SK-N-SH (cell line): ENCODE measurements at regions not wholly inside any gene's neighbourhood (a gene's known extent, or its start where the extent isn't known, plus 50 kb on each side); places are given as distances from the start of the nearest gene placed in this dataset.

ENCODE experiments used
- CTCF ChIA-PET: fragments of 300-600, 350-600 bp; formaldehyde crosslinking; extraction: SDS; loops from one replicate; lab custom pipeline; 2021; lab: Yijun Ruan, JAX
- POLR2A ChIA-PET: fragments of 350-600 bp; sonication (Branson Sonifier 250); formaldehyde crosslinking; extraction: SDS; loops from one replicate; lab custom pipeline; 2020; ENCODE audit warnings: antibody characterized with exemption, inconsistent platforms; lab: Yijun Ruan, JAX
- DNase-seq: peaks from one replicate; pipeline ENCODE4 v3.0.0; 2012
- H2AFZ ChIP-seq: fragments of 200-600 bp; sonication (generic); 2 replicates; pipeline ENCODE4 v1.8.1; 2016; ENCODE audit warnings: antibody characterized with exemption, mild to moderate bottlenecking, low read depth
- H3F3A ChIP-seq: fragments of 200-600 bp; sonication (generic); replicated peaks from 2 replicates; pipeline ENCODE3; 2016; ENCODE audit warnings: antibody characterized with exemption, mild to moderate bottlenecking; ENCODE audit not compliant: insufficient read depth
- H3K27ac ChIP-seq, 2 experiments: fragments of 200-500 bp in 1 of 2; fragments of 200-600 bp in 1 of 2; sonication (Bioruptor generic) in 1 of 2; sonication (generic), shearing (Covaris generic) in 1 of 2; 2 replicates each; pipeline versions ENCODE4 v1.5.1 to v1.6.1; 2014 to 2016; ENCODE audit warnings: low read depth in 2 of 2, inconsistent platforms in 1 of 2, low read length in 1 of 2, mild to moderate bottlenecking in 1 of 2, mixed read lengths in 1 of 2
- H3K27me3 ChIP-seq: fragments of 200-600 bp; sonication (generic), shearing (Covaris generic); 2 replicates; pipeline ENCODE4 v1.6.1; 2016; ENCODE audit warnings: mixed run types; ENCODE audit not compliant: insufficient read depth
- H3K36me3 ChIP-seq, 2 experiments: fragments of 200-500 bp in 1 of 2; fragments of 200-600 bp in 1 of 2; sonication (Bioruptor generic) in 1 of 2; sonication (generic) in 1 of 2; replicated peaks in 1 of 2; 2 replicates each; pipeline versions ENCODE3 to v1.5.1; 2014 to 2016; ENCODE audit warnings: low read length in 1 of 2, mild to moderate bottlenecking in 1 of 2; ENCODE audit not compliant: insufficient read depth in 2 of 2, control insufficient read depth in 1 of 2
- H3K4me1 ChIP-seq, 2 experiments: fragments of 200-500 bp in 1 of 2; fragments of 200-600 bp in 1 of 2; sonication (Bioruptor generic) in 1 of 2; sonication (generic), shearing (Covaris generic) in 1 of 2; 2 replicates each; pipeline versions ENCODE4 v1.5.1 to v1.6.1; 2014 to 2016; ENCODE audit warnings: low read depth in 1 of 2, low read length in 1 of 2, mixed run types in 1 of 2; ENCODE audit not compliant: insufficient read depth in 2 of 2, control insufficient read depth in 1 of 2
- H3K4me2 ChIP-seq: fragments of 200-600 bp; sonication (generic), shearing (Covaris generic); 2 replicates; pipeline ENCODE4 v1.6.1; 2017; ENCODE audit warnings: mixed run types
- H3K4me3 ChIP-seq, 2 experiments: fragments of 200-500 bp in 1 of 2; fragments of 200-600 bp in 1 of 2; sonication (Bioruptor generic) in 1 of 2; sonication (generic), shearing (Covaris generic) in 1 of 2; 2 replicates each; pipeline versions ENCODE4 v1.5.1 to v1.8.1; 2014 to 2016; ENCODE audit warnings: low read depth in 2 of 2, inconsistent platforms in 1 of 2, low read length in 1 of 2, mild to moderate bottlenecking in 1 of 2, mixed read lengths in 1 of 2, moderate library complexity in 1 of 2
- H3K79me2 ChIP-seq: fragments of 200-600 bp; sonication (generic); 2 replicates; pipeline ENCODE4 v1.8.1; 2017; ENCODE audit warnings: mild to moderate bottlenecking; ENCODE audit not compliant: insufficient read depth
- H3K9ac ChIP-seq: fragments of 200-600 bp; sonication (generic); 2 replicates; pipeline ENCODE4 v1.6.1; 2017; ENCODE audit warnings: mixed run types
- H3K9me2 ChIP-seq: fragments of 200-600 bp; sonication (generic); 2 replicates; pipeline ENCODE4 v1.6.1; 2017; ENCODE audit warnings: mixed run types
- H3K9me3 ChIP-seq: fragments of 200-600 bp; sonication (generic); 2 replicates; pipeline ENCODE4 v1.6.1; 2017; ENCODE audit warnings: mixed run types, mild to moderate bottlenecking, moderate library complexity
- H4K20me1 ChIP-seq: fragments of 200-600 bp; sonication (generic); 2 replicates; pipeline ENCODE4 v1.6.1; 2017; ENCODE audit warnings: mild to moderate bottlenecking, mixed run types; ENCODE audit not compliant: insufficient read depth
- CTCF ChIP-seq: fragments of 200-600 bp; sonication (generic); IDR thresholded peaks from 2 replicates; pipeline ENCODE4 v1.6.1; 2017; ENCODE audit warnings: antibody characterized with exemption, mild to moderate bottlenecking, moderate library complexity
- EP300 ChIP-seq, 2 experiments: IDR thresholded peaks; 2 replicates each; pipeline versions ENCODE4 v1.4.0 to v1.6.1; 2012; ENCODE audit warnings: borderline replicate concordance in 1 of 2, low read depth in 1 of 2, low read length in 1 of 2
- EZH2phosphoT487 ChIP-seq: fragments of 200-600 bp; sonication (generic); IDR thresholded peaks from 2 replicates; pipeline ENCODE4 v1.6.1; 2017; ENCODE audit warnings: low read depth, mixed run types, mild to moderate bottlenecking, antibody characterized with exemption, moderate library complexity, borderline replicate concordance
- FOSL2 ChIP-seq: IDR thresholded peaks from 2 replicates; pipeline ENCODE4 v1.4.0; 2012; ENCODE audit warnings: low read depth, mild to moderate bottlenecking, moderate library complexity, borderline replicate concordance
- FOXJ3 ChIP-seq: sonication (generic); formaldehyde crosslinking; IDR thresholded peaks from 2 replicates; pipeline ENCODE4 v1.5.1; 2020; ENCODE audit warnings: mild to moderate bottlenecking, missing genetic modification reagents
- FOXM1 ChIP-seq: IDR thresholded peaks from 2 replicates; pipeline ENCODE4 v1.4.0; 2012; ENCODE audit warnings: low read depth, mild to moderate bottlenecking
- GABPA ChIP-seq: IDR thresholded peaks from 2 replicates; pipeline ENCODE4 v1.4.0; 2012; ENCODE audit warnings: low read depth, mild to moderate bottlenecking
- GATA2 ChIP-seq: sonication (generic); formaldehyde crosslinking; IDR thresholded peaks from 2 replicates; pipeline ENCODE4 v1.5.0; 2020; ENCODE audit warnings: mild to moderate bottlenecking, missing genetic modification reagents
- JUND ChIP-seq: IDR thresholded peaks from 2 replicates; pipeline ENCODE4 v1.4.0; 2012
- MAX ChIP-seq: IDR thresholded peaks from 2 replicates; pipeline ENCODE4 v1.4.0; 2012; ENCODE audit warnings: low read depth
- MEF2A ChIP-seq: IDR thresholded peaks from 2 replicates; pipeline ENCODE4 v1.4.0; 2012; ENCODE audit warnings: low read depth, borderline replicate concordance
- MXI1 ChIP-seq: IDR thresholded peaks from 2 replicates; pipeline ENCODE4 v1.6.1; 2012; ENCODE audit warnings: mild to moderate bottlenecking, low read depth, low read length, improper control_type of control experiment
- POLR2AphosphoS5 ChIP-seq: IDR thresholded peaks from 2 replicates; pipeline ENCODE4 v1.6.1; 2012; ENCODE audit warnings: low read depth, low read length
- RFX5 ChIP-seq: IDR thresholded peaks from 2 replicates; pipeline ENCODE4 v1.6.1; 2012; ENCODE audit warnings: mild to moderate bottlenecking, improper control_type of control experiment, low read length
- SMC3 ChIP-seq: IDR thresholded peaks from 2 replicates; pipeline ENCODE4 v1.6.1; 2012; ENCODE audit warnings: low read depth, low read length, improper control_type of control experiment
- TCF12 ChIP-seq: IDR thresholded peaks from 2 replicates; pipeline ENCODE4 v1.4.0; 2012
- TEAD4 ChIP-seq: IDR thresholded peaks from 2 replicates; pipeline ENCODE4 v1.4.0; 2012; ENCODE audit warnings: mild to moderate bottlenecking, borderline replicate concordance; ENCODE audit not compliant: insufficient read depth
- WGBS: methylation state at CpG from one replicate; pipeline ENCODE4 v1.1.6; 2017; ENCODE audit warnings: low lambda C conversion rate; 5-methylcytosine and 5-hydroxymethylcytosine counted together

DNA sequence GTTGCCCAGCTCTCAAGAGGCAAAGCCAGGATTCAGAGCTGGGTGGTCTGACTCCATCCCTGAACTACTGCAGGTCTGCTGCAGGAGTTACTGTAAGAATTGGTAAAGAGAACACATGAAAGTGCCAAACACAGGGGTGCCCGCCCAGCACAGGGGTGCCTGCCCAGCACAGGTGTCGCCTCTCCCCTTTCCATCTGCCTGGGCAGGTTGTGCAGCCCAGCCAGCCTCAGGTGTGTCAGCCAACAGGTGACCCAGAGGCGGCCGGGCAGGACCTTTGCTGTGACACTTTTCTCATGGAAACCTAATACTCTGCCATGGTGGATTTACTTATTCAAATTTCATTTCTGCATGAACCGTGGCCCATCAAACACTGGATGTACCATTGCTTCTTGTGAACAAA lies 289.7 kb upstream of the IRX4 start:
- POLR2A ChIA-PET: no interaction called here
- no peaks in the 10 kb centered on the region for H3K4me1 ChIP-seq
- 0% methylated on average over 1 of the region's 5 CpGs for WGBS
- no peaks in the 10 kb centered on the region for H3K36me3 ChIP-seq
- no peaks in the 10 kb centered on the region for H3K9me3 ChIP-seq
- H3K79me2 ChIP-seq: no peaks in the 10 kb centered on the region
- CTCF ChIA-PET: no interaction called here
- H2AFZ ChIP-seq: no peak overlapping the region
- peaks cover 85% of the 10 kb centered on the region for H3K27me3 ChIP-seq
- no peak overlapping the region for H3K9ac ChIP-seq
- no peaks in the 10 kb centered on the region for H4K20me1 ChIP-seq
- no peak overlapping the region for H3K27ac ChIP-seq
- H3F3A ChIP-seq: no peaks in the 10 kb centered on the region
- H3K4me3 ChIP-seq: no peak overlapping the region
- no peaks in the 10 kb centered on the region for H3K9me2 ChIP-seq
- TF ChIP-seq JUND (no peak), POLR2AphosphoS5 (no peak), EZH2phosphoT487 (no peak), FOXJ3 (CRISPR knock-in tag) (no peak)
- DNase-seq: no peak
- H3K4me2 ChIP-seq: no peak overlapping the region

DNA sequence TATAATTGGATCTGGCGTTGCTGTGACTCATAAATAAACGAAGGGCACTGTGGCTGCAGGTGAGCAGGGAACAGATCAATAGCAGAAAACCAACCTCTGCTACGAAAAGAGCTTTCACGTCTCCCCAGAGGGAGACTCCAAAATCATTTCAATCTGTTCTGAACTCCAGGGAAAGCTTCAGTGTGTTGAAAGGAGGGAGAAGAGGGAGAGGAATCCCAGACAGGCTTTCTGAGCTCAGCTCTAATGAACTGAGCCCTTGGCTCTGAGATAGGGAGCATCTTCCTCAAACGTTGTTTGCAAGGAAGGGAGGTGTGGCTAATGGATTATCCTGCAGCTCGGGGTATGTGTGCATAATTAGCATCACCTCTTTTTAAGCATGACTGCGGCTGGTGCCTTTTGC lies 288.0 kb upstream of the IRX4 start:
- WGBS: 2% methylated on average over 7 of the region's 7 CpGs
- Histone ChIP-seq H3K79me2 (no peaks in the 10 kb centered on the region), H3K4me1 (no peaks in the 10 kb centered on the region), H3K36me3 (no peaks in the 10 kb centered on the region), H2AFZ (no peak overlapping the region), H3F3A (no peaks in the 10 kb centered on the region), H3K4me2 (no peak overlapping the region), H3K27me3 (peaks cover 85% of the 10 kb centered on the region), H3K4me3 (no peak overlapping the region), H3K27ac (no peak overlapping the region), H3K9me2 (no peaks in the 10 kb centered on the region), H4K20me1 (no peaks in the 10 kb centered on the region), H3K9ac (no peak overlapping the region), H3K9me3 (no peaks in the 10 kb centered on the region)
- ChIA-PET POLR2A (no interaction called here), CTCF (interaction anchor here (1.3 kb wide), 1 partner anchor 14 kb away, joined by 3 read pairs; no protein-coding TSS in a partner anchor)
- DNase-seq: no peak
- no peak for TF ChIP-seq TEAD4
- no peak for TF ChIP-seq FOXJ3 (CRISPR knock-in tag)
- no peak for TF ChIP-seq RFX5
- no peak for TF ChIP-seq TCF12
- no peak for TF ChIP-seq MXI1
- no peak for TF ChIP-seq CTCF
- no peak for TF ChIP-seq FOSL2
- TF ChIP-seq GATA2: no peak
- no peak for TF ChIP-seq JUND
- TF ChIP-seq EZH2phosphoT487: no peak
- TF ChIP-seq MAX: no peak
- no peak for TF ChIP-seq MEF2A
- no peak for TF ChIP-seq EP300 (IDR thresholded peaks at IDR 0.05; ENCODE audit: borderline replicate concordance in 1 of 2, low read depth in 1 of 2, low read length in 1 of 2)
- TF ChIP-seq SMC3: no peak
- no peak for TF ChIP-seq FOXM1
- TF ChIP-seq GABPA: no peak
